NB4 (cell line): ENCODE measurements at regions not wholly inside any gene's neighbourhood (a gene's known extent, or its start where the extent isn't known, plus 50 kb on each side); places are given as distances from the start of the nearest gene placed in this dataset.

Experiments used
- POLR2A ChIP-seq: IDR thresholded peaks from 2 replicates; pipeline ENCODE4 v1.6.1; 2011; ENCODE audit warnings: mild to moderate bottlenecking; ENCODE audit not compliant: insufficient read length; ENCODE audit errors: extremely low read depth
- TF ChIP-seq, protein P1 (sequence below): IDR thresholded peaks from one replicate; pipeline ENCODE4 v1.5.1; 2012; ENCODE audit warnings: low read depth, low read length

- TF ChIP-seq, protein P1, sequence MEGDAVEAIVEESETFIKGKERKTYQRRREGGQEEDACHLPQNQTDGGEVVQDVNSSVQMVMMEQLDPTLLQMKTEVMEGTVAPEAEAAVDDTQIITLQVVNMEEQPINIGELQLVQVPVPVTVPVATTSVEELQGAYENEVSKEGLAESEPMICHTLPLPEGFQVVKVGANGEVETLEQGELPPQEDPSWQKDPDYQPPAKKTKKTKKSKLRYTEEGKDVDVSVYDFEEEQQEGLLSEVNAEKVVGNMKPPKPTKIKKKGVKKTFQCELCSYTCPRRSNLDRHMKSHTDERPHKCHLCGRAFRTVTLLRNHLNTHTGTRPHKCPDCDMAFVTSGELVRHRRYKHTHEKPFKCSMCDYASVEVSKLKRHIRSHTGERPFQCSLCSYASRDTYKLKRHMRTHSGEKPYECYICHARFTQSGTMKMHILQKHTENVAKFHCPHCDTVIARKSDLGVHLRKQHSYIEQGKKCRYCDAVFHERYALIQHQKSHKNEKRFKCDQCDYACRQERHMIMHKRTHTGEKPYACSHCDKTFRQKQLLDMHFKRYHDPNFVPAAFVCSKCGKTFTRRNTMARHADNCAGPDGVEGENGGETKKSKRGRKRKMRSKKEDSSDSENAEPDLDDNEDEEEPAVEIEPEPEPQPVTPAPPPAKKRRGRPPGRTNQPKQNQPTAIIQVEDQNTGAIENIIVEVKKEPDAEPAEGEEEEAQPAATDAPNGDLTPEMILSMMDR, result no peak
- TF ChIP-seq POLR2A, result no peak
Measured at GRCh38 chr19:31170046-31170445, 179.2 kb downstream of the TSHZ3 start.
